ENCODE measurements at regions not wholly inside any gene's neighbourhood (a gene's known extent, or its start where the extent isn't known, plus 50 kb on each side); places are given as distances from the start of the nearest gene placed in this dataset.

DNA sequence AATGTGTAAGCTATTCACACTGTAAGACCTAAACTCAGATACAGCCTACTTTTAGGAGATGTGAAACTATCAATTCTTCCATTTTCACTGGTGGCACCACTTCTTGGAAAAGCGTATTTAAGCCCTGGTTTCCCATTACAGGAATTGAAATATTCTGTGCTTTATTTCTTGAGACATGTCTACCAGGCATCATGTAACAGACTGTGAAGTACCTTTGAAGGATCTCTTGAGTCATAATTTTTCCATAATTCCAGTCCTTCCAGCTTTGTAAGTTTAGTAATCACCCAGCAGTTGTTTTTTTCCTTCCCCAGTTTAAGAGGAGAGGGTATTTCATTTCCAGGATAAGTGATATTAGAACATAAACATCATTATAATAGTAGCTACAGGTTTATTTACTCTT, 186.0 kb upstream of the PRPS1L1 start:
- H3K4me3 ChIP-seq (ENCODE audit: insufficient read depth in 1 of 2, low read depth in 1 of 2, low read length in 2 of 2): no peak overlapping the region
- H3K18ac ChIP-seq (ENCODE audit: low read depth in 1 of 2, low read length in 2 of 2): no peak overlapping the region
- no peak overlapping the region for H3K23ac ChIP-seq (ENCODE audit: low read length in 2 of 2)
- H2AK5ac ChIP-seq (ENCODE audit: low read length, severe bottlenecking): no peak overlapping the region
- H3K79me1 ChIP-seq (replicated peaks; ENCODE audit: low read length, poor library complexity, severe bottlenecking): no peaks in the 10 kb centered on the region
- no peak overlapping the region for H3K14ac ChIP-seq (ENCODE audit: low read length in 2 of 2)
- DNase-seq: no peak
- no peak overlapping the region for H2BK120ac ChIP-seq (ENCODE audit: low read depth, low read length)
- H2AFZ ChIP-seq (ENCODE audit: low read depth, low read length): no peak overlapping the region
- H2BK12ac ChIP-seq (ENCODE audit: low read length in 2 of 2): no peak overlapping the region
- H4K8ac ChIP-seq (ENCODE audit: low read length): no peak overlapping the region
- no peak overlapping the region for H3K4ac ChIP-seq (ENCODE audit: low read depth in 1 of 2, low read length in 2 of 2)
- H3K4me2 ChIP-seq (ENCODE audit: low read length, poor library complexity, severe bottlenecking): no peak overlapping the region
- H2BK15ac ChIP-seq (ENCODE audit: low read depth, poor library complexity, severe bottlenecking): no peak overlapping the region
- H3K36me3 ChIP-seq (ENCODE audit: control insufficient read depth in 1 of 2, insufficient read depth in 2 of 2, low read depth in 1 of 2, low read length in 2 of 2): no peaks in the 10 kb centered on the region
- no peaks in the 10 kb centered on the region for H3K4me1 ChIP-seq (ENCODE audit: control insufficient read depth, insufficient read depth, low read depth, low read length)
- no peak overlapping the region for H3K27ac ChIP-seq (ENCODE audit: low read length, poor library complexity, severe bottlenecking)
- WGBS: no CpG with 5 or more reads among the region's 1 CpG
- H3K27me3 ChIP-seq (ENCODE audit: control insufficient read depth in 1 of 2, insufficient read depth in 1 of 2, low read length in 2 of 2): no peaks in the 10 kb centered on the region
- H4K91ac ChIP-seq (ENCODE audit: low read length): no peak overlapping the region
- no peaks in the 10 kb centered on the region for H3K9me3 ChIP-seq (ENCODE audit: control insufficient read depth, low read length)
- no peak overlapping the region for H3K9ac ChIP-seq (ENCODE audit: low read length)
- H2BK5ac ChIP-seq (ENCODE audit: low read depth, low read length, poor library complexity, severe bottlenecking): no peak overlapping the region

DNA sequence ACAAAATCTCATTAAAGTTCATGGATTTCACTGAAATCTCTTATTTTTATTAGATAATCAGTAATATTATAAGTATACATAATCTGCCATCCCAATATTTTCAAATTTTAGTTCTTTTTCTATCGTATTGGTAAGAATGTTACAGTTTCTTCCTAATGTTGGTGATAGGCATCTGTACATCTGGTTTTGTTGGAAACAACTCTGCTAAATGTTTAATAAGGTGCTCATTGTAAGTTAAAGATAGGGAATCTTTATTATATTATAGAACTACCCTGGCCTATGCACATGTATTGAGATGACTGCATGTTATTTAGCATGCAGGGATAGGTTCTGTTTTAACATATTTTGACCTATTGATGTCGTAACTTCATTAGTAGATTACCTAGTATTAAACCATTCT, 188.6 kb upstream of the PRPS1L1 start:
- no peak overlapping the region for H3K27ac ChIP-seq (ENCODE audit: low read length, poor library complexity, severe bottlenecking)
- H2BK5ac ChIP-seq (ENCODE audit: low read depth, low read length, poor library complexity, severe bottlenecking): no peak overlapping the region
- H4K91ac ChIP-seq (ENCODE audit: low read length): no peak overlapping the region
- no peak for DNase-seq
- no peaks in the 10 kb centered on the region for H3K79me1 ChIP-seq (replicated peaks; ENCODE audit: low read length, poor library complexity, severe bottlenecking)
- no peaks in the 10 kb centered on the region for H3K4me1 ChIP-seq (ENCODE audit: control insufficient read depth, insufficient read depth, low read depth, low read length)
- no peak overlapping the region for H3K14ac ChIP-seq (ENCODE audit: low read length in 2 of 2)
- H3K9me3 ChIP-seq (ENCODE audit: control insufficient read depth, low read length): no peaks in the 10 kb centered on the region
- H3K36me3 ChIP-seq (ENCODE audit: control insufficient read depth in 1 of 2, insufficient read depth in 2 of 2, low read depth in 1 of 2, low read length in 2 of 2): no peaks in the 10 kb centered on the region
- no peak overlapping the region for H3K4ac ChIP-seq (ENCODE audit: low read depth in 1 of 2, low read length in 2 of 2)
- H2BK15ac ChIP-seq (ENCODE audit: low read depth, poor library complexity, severe bottlenecking): no peak overlapping the region
- H3K4me2 ChIP-seq (ENCODE audit: low read length, poor library complexity, severe bottlenecking): no peak overlapping the region
- H4K8ac ChIP-seq (ENCODE audit: low read length): no peak overlapping the region
- no peak overlapping the region for H2AFZ ChIP-seq (ENCODE audit: low read depth, low read length)
- no peak overlapping the region for H2BK120ac ChIP-seq (ENCODE audit: low read depth, low read length)
- H3K4me3 ChIP-seq (ENCODE audit: insufficient read depth in 1 of 2, low read depth in 1 of 2, low read length in 2 of 2): no peak overlapping the region
- no peak overlapping the region for H3K18ac ChIP-seq (ENCODE audit: low read depth in 1 of 2, low read length in 2 of 2)
- H3K9ac ChIP-seq (ENCODE audit: low read length): no peak overlapping the region
- no peak overlapping the region for H2BK12ac ChIP-seq (ENCODE audit: low read length in 2 of 2)
- no peaks in the 10 kb centered on the region for H3K27me3 ChIP-seq (ENCODE audit: control insufficient read depth in 1 of 2, insufficient read depth in 1 of 2, low read length in 2 of 2)
- H3K23ac ChIP-seq (ENCODE audit: low read length in 2 of 2): no peak overlapping the region
- WGBS: 100% methylated on average over 1 of the region's 2 CpGs
- H2AK5ac ChIP-seq (ENCODE audit: low read length, severe bottlenecking): no peak overlapping the region

DNA sequence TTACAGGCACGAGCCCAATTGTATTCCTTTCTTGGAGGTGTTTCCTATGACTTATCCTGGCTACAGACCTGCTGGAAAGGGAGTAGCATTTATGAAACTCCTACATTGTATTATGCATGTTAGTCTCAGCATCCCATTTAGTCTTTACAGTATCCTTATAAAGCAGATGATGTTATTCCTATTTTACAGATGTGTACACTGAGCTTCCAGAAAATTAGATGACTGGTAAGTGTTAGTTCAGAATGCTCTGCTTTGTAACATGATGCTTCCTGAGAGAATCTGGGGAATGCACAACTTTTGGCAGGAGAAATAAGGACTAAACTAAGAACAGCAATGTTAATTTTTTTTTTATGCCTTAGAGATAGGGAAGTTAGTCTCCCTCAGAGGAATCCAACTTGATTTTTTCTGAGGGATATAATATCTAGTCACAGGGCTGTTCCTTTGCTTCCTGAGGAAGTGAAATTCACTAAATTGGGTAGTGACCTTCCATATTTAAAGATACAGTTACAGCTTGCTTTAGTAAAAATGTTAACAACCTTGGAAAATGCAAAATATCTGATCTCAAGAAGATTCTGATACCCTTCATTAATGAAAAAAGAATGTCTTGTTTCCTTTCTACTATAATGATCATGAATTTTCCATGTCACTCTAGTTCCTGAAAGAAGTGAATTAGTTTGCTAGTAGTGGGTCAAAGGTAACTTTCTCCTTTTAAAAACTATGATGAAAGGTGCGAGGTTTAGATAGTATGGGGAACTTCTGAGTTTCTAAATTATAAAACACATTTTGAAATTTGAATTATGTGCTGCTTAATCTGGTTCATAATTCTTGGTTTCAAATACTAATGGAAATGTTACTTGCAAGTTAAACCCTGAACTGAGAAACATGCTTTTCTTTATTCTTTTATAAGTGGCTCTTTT, 194.0 kb upstream of the PRPS1L1 start:
- H2AFZ ChIP-seq (ENCODE audit: low read depth, low read length): no peak overlapping the region
- no peak overlapping the region for H2BK5ac ChIP-seq (ENCODE audit: low read depth, low read length, poor library complexity, severe bottlenecking)
- H3K79me1 ChIP-seq (replicated peaks; ENCODE audit: low read length, poor library complexity, severe bottlenecking): no peaks in the 10 kb centered on the region
- H3K4me2 ChIP-seq (ENCODE audit: low read length, poor library complexity, severe bottlenecking): no peak overlapping the region
- H3K14ac ChIP-seq (ENCODE audit: low read length in 2 of 2): no peak overlapping the region
- no peak overlapping the region for H2BK120ac ChIP-seq (ENCODE audit: low read depth, low read length)
- no peak overlapping the region for H3K4ac ChIP-seq (ENCODE audit: low read depth in 1 of 2, low read length in 2 of 2)
- H3K36me3 ChIP-seq (ENCODE audit: control insufficient read depth in 1 of 2, insufficient read depth in 2 of 2, low read depth in 1 of 2, low read length in 2 of 2): no peaks in the 10 kb centered on the region
- WGBS: 43% methylated on average over 1 of the region's 2 CpGs
- DNase-seq: no peak
- no peaks in the 10 kb centered on the region for H3K27me3 ChIP-seq (ENCODE audit: control insufficient read depth in 1 of 2, insufficient read depth in 1 of 2, low read length in 2 of 2)
- H3K23ac ChIP-seq (ENCODE audit: low read length in 2 of 2): no peak overlapping the region
- no peak overlapping the region for H3K9ac ChIP-seq (ENCODE audit: low read length)
- H3K27ac ChIP-seq (ENCODE audit: low read length, poor library complexity, severe bottlenecking): no peak overlapping the region
- H3K4me1 ChIP-seq (ENCODE audit: control insufficient read depth, insufficient read depth, low read depth, low read length): no peaks in the 10 kb centered on the region
- H2BK12ac ChIP-seq (ENCODE audit: low read length in 2 of 2): no peak overlapping the region
- no peak overlapping the region for H2AK5ac ChIP-seq (ENCODE audit: low read length, severe bottlenecking)
- H3K4me3 ChIP-seq (ENCODE audit: insufficient read depth in 1 of 2, low read depth in 1 of 2, low read length in 2 of 2): no peak overlapping the region
- H4K8ac ChIP-seq (ENCODE audit: low read length): no peak overlapping the region
- no peak overlapping the region for H3K18ac ChIP-seq (ENCODE audit: low read depth in 1 of 2, low read length in 2 of 2)
- no peaks in the 10 kb centered on the region for H3K9me3 ChIP-seq (ENCODE audit: control insufficient read depth, low read length)
- no peak overlapping the region for H4K91ac ChIP-seq (ENCODE audit: low read length)
- H2BK15ac ChIP-seq (ENCODE audit: low read depth, poor library complexity, severe bottlenecking): no peak overlapping the region

DNA sequence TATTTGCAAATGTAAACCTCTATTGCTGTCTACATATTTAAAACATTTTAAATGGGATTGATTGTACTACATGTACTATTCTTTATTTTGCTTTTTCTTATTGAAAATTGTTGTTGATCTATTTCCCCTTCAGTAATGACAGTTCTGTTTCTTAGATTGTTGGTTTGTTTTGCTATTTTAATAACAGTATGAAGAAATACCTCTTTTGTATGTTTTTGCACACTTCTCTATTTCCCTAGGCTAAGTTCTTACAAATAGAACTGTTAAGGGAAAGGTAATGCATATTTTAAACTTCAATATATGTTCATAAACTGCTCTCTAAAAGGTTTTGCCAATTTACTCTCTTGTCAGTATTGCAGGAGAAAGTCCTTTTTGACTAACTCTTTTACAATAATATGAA, 195.0 kb upstream of the PRPS1L1 start:
- Histone ChIP-seq H3K4me1 (ENCODE audit: control insufficient read depth, insufficient read depth, low read depth, low read length) (no peaks in the 10 kb centered on the region), H4K8ac (ENCODE audit: low read length) (no peak overlapping the region), H3K9ac (ENCODE audit: low read length) (no peak overlapping the region), H2BK12ac (ENCODE audit: low read length in 2 of 2) (no peak overlapping the region), H3K4me2 (ENCODE audit: low read length, poor library complexity, severe bottlenecking) (no peak overlapping the region), H4K91ac (ENCODE audit: low read length) (no peak overlapping the region), H3K79me1 (replicated peaks; ENCODE audit: low read length, poor library complexity, severe bottlenecking) (no peaks in the 10 kb centered on the region), H3K4me3 (ENCODE audit: insufficient read depth in 1 of 2, low read depth in 1 of 2, low read length in 2 of 2) (no peak overlapping the region), H2BK5ac (ENCODE audit: low read depth, low read length, poor library complexity, severe bottlenecking) (no peak overlapping the region), H3K36me3 (ENCODE audit: control insufficient read depth in 1 of 2, insufficient read depth in 2 of 2, low read depth in 1 of 2, low read length in 2 of 2) (no peaks in the 10 kb centered on the region), H3K27ac (ENCODE audit: low read length, poor library complexity, severe bottlenecking) (no peak overlapping the region), H3K9me3 (ENCODE audit: control insufficient read depth, low read length) (no peaks in the 10 kb centered on the region), H3K27me3 (ENCODE audit: control insufficient read depth in 1 of 2, insufficient read depth in 1 of 2, low read length in 2 of 2) (no peaks in the 10 kb centered on the region), H3K18ac (ENCODE audit: low read depth in 1 of 2, low read length in 2 of 2) (no peak overlapping the region), H2AK5ac (ENCODE audit: low read length, severe bottlenecking) (no peak overlapping the region), H3K23ac (ENCODE audit: low read length in 2 of 2) (no peak overlapping the region), H3K14ac (ENCODE audit: low read length in 2 of 2) (no peak overlapping the region), H3K4ac (ENCODE audit: low read depth in 1 of 2, low read length in 2 of 2) (no peak overlapping the region), H2BK15ac (ENCODE audit: low read depth, poor library complexity, severe bottlenecking) (no peak overlapping the region), H2AFZ (ENCODE audit: low read depth, low read length) (no peak overlapping the region), H2BK120ac (ENCODE audit: low read depth, low read length) (no peak overlapping the region)
- DNase-seq: no peak
